Suprapubic skin (tissue), 4 donors: ENCODE measurements at regions not wholly inside any gene's neighbourhood (a gene's known extent, or its start where the extent isn't known, plus 50 kb on each side); places are given as distances from the start of the nearest gene placed in this dataset.

Experiments
- DNase-seq, 2 donors: peaks; one replicate each; pipeline ENCODE4 v3.0.0-alpha.2; 2019; ENCODE audit warnings: low spot score in 2 of 2
- H3K27ac ChIP-seq: fragments of 200-600 bp; sonication (generic); one replicate; pipeline ENCODE4 v1.5.1; 2019
- H3K27me3 ChIP-seq: fragments of 200-600 bp; sonication (generic); one replicate; pipeline ENCODE4 v1.5.1; 2019
- H3K36me3 ChIP-seq: fragments of 200-600 bp; sonication (generic); one replicate; pipeline ENCODE4 v1.5.1; 2019
- H3K4me1 ChIP-seq: fragments of 200-600 bp; sonication (generic); one replicate; pipeline ENCODE4 v1.5.1; 2019
- H3K4me3 ChIP-seq: fragments of 200-600 bp; sonication (generic); one replicate; pipeline ENCODE4 v1.5.1; 2019; ENCODE audit warnings: mild to moderate bottlenecking
- H3K9me3 ChIP-seq: fragments of 200-600 bp; sonication (generic); one replicate; pipeline ENCODE4 v1.5.1; 2019
- CTCF ChIP-seq, 2 donors: fragments of 200-600 bp in 1 of 2; fragments of 450-650 bp in 1 of 2; sonication (generic) in 1 of 2; IDR thresholded peaks; one replicate each; pipeline ENCODE4 v1.5.1; 2016 to 2019; ENCODE audit warnings: antibody characterized with exemption in 2 of 2, mild to moderate bottlenecking in 1 of 2, moderate library complexity in 1 of 2
- EP300 ChIP-seq: sonication (generic); formaldehyde crosslinking; IDR thresholded peaks from one replicate; pipeline ENCODE4 v1.6.1; 2017; ENCODE audit warnings: antibody characterized with exemption
- POLR2A ChIP-seq, 2 donors: fragments of 450-650 bp; IDR thresholded peaks; one replicate each; pipeline ENCODE4 v1.6.1; 2017; ENCODE audit warnings: antibody characterized with exemption in 2 of 2, mild to moderate bottlenecking in 2 of 2, moderate library complexity in 2 of 2
- POLR2AphosphoS5 ChIP-seq, 3 donors: sonication (generic); formaldehyde crosslinking; IDR thresholded peaks; one replicate each; pipeline ENCODE4 v1.6.1; 2017; ENCODE audit warnings: antibody characterized with exemption in 3 of 3
- WGBS: methylation state at CpG from one replicate; pipeline ENCODE4 v1.1.5; 2018; 5-methylcytosine and 5-hydroxymethylcytosine counted together

GRCh38 chr18:67041334-67041733 lies 437.4 kb upstream of the CDH19 start:
- Histone ChIP-seq H3K4me3 (no peak overlapping the region), H3K27ac (no peak overlapping the region), H3K27me3 (no peaks in the 10 kb centered on the region), H3K36me3 (no peaks in the 10 kb centered on the region), H3K4me1 (no peaks in the 10 kb centered on the region), H3K9me3 (no peaks in the 10 kb centered on the region)
- TF ChIP-seq CTCF (IDR thresholded peaks at IDR 0.05): no peak
- TF ChIP-seq POLR2AphosphoS5 (IDR thresholded peaks at IDR 0.05): no peak
- TF ChIP-seq EP300: no peak
- no peak for TF ChIP-seq POLR2A (IDR thresholded peaks at IDR 0.05)
- no peak for DNase-seq
- 80% methylated on average over 2 of the region's 2 CpGs for WGBS

- H3K4me3 ChIP-seq: no peak overlapping the region
- TF ChIP-seq POLR2A (IDR thresholded peaks at IDR 0.05): no peak
- TF ChIP-seq CTCF (IDR thresholded peaks at IDR 0.05): no peak
- TF ChIP-seq POLR2AphosphoS5 (IDR thresholded peaks at IDR 0.05): no peak
- no peak for TF ChIP-seq EP300
- no peak for DNase-seq
- no peaks in the 10 kb centered on the region for H3K4me1 ChIP-seq
- no peaks in the 10 kb centered on the region for H3K9me3 ChIP-seq
- 58% methylated on average over 4 of the region's 4 CpGs for WGBS
- no peak overlapping the region for H3K27ac ChIP-seq
- no peaks in the 10 kb centered on the region for H3K27me3 ChIP-seq
- no peaks in the 10 kb centered on the region for H3K36me3 ChIP-seq
Measured at GRCh38 chr18:67035026-67035425, 431.1 kb upstream of the CDH19 start.

GRCh38 chr18:67023059-67023458 lies 419.2 kb upstream of the CDH19 start:
- Histone ChIP-seq H3K9me3 (no peaks in the 10 kb centered on the region), H3K27me3 (no peaks in the 10 kb centered on the region), H3K36me3 (no peaks in the 10 kb centered on the region), H3K4me3 (no peak overlapping the region), H3K4me1 (no peaks in the 10 kb centered on the region), H3K27ac (no peak overlapping the region)
- TF ChIP-seq POLR2A (IDR thresholded peaks at IDR 0.05): no peak
- TF ChIP-seq EP300: no peak
- no peak for TF ChIP-seq POLR2AphosphoS5 (IDR thresholded peaks at IDR 0.05)
- no peak for TF ChIP-seq CTCF (IDR thresholded peaks at IDR 0.05)
- DNase-seq: no peak

GRCh38 chr18:67010919-67011318 lies 407.0 kb upstream of the CDH19 start:
- Histone ChIP-seq H3K4me1 (no peaks in the 10 kb centered on the region), H3K4me3 (no peak overlapping the region), H3K36me3 (no peaks in the 10 kb centered on the region), H3K27me3 (no peaks in the 10 kb centered on the region), H3K27ac (no peak overlapping the region), H3K9me3 (no peaks in the 10 kb centered on the region)
- no peak for DNase-seq
- TF ChIP-seq EP300 (no peak), CTCF (IDR thresholded peaks at IDR 0.05) (no peak), POLR2A (IDR thresholded peaks at IDR 0.05) (no peak), POLR2AphosphoS5 (IDR thresholded peaks at IDR 0.05) (no peak)

DNA sequence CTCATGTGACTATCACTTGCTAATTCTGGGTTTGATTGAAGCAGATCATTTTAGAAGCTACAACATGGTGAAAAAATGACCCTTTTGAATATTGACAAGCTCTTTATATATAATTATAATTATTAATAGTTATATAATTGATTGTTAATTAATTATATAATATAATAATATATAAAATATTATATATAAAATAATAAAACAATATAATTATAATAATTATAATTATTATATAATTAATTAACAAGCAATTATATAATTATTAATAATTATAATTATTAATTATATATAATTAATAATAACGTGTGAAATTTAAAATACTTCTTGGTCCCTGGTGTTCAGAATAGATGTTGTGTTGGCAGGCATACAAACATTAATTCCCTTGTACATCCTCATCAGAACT lies 404.1 kb upstream of the CDH19 start:
- WGBS: 79% methylated on average over 1 of the region's 1 CpG
- TF ChIP-seq EP300: no peak
- no peak for TF ChIP-seq CTCF (IDR thresholded peaks at IDR 0.05)
- no peak for TF ChIP-seq POLR2AphosphoS5 (IDR thresholded peaks at IDR 0.05)
- no peak for TF ChIP-seq POLR2A (IDR thresholded peaks at IDR 0.05)
- Histone ChIP-seq H3K4me1 (no peaks in the 10 kb centered on the region), H3K9me3 (no peaks in the 10 kb centered on the region), H3K27ac (no peak overlapping the region), H3K4me3 (no peak overlapping the region), H3K27me3 (no peaks in the 10 kb centered on the region), H3K36me3 (no peaks in the 10 kb centered on the region)
- no peak for DNase-seq
